ENCODE measurements at regions not wholly inside any gene's neighbourhood (a gene's known extent, or its start where the extent isn't known, plus 50 kb on each side); places are given as distances from the start of the nearest gene placed in this dataset.
"Not testable (repeated sequence)": the region's sequence is repeated elsewhere in the genome, so short reads cannot be mapped to it uniquely, and the experiment has no call there.

DNA sequence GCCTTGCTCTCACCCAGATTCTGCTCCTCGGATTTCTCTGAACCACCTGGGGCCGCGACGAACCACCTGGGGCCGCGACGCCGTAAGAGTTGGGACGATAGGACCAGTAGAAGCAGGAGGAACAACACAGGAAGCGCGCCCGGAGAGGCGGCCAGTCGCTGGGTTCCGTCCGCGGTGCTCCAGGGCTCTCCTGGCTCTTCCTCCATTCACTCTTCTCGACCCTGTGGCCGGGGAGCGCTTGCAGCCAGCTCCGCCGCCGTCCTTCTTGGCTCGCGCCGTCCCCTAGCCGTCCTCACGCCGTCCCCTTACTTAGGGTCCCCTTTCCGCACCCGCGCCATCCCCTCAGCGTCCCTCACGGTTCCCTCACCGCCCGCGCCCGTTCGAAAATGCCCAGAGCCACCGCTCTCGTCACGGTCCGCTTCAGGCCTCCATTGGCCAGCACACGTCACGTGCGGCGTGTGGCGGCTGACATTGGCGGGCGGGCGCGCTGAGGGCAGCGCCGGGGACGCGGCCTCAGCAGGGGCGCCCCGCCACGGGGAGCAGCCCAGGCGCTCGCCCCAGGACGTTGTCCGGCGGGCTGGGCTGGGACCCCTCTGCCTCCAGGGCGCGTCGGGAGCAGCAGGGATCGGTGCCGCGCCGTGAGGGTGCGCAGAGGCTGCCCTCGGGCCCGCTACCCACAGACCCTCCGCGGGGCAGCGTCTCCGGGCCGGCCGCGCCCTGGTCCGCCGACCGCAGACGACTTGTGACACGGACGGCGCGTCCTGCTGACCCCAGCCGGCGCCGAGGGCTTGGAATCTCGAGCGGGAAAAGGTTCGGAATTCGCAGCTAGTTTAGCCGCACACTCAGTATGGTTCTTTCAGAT is 53.7 kb upstream of the PTPDC1 start:
- H3K9me3 ChIP-seq (ENCODE audit: low read length): no peaks in the 10 kb centered on the region
- peak; percentile 81 for DNase-seq
- TF ChIP-seq EZH2phosphoT487 (IDR thresholded peaks at IDR 0.05; ENCODE audit: borderline replicate concordance, low read length) (no peak), EZH2 (IDR thresholded peaks at IDR 0.05; ENCODE audit: low read length, unreplicated experiment) (no peak)
- TF ChIP-seq, protein P1, sequence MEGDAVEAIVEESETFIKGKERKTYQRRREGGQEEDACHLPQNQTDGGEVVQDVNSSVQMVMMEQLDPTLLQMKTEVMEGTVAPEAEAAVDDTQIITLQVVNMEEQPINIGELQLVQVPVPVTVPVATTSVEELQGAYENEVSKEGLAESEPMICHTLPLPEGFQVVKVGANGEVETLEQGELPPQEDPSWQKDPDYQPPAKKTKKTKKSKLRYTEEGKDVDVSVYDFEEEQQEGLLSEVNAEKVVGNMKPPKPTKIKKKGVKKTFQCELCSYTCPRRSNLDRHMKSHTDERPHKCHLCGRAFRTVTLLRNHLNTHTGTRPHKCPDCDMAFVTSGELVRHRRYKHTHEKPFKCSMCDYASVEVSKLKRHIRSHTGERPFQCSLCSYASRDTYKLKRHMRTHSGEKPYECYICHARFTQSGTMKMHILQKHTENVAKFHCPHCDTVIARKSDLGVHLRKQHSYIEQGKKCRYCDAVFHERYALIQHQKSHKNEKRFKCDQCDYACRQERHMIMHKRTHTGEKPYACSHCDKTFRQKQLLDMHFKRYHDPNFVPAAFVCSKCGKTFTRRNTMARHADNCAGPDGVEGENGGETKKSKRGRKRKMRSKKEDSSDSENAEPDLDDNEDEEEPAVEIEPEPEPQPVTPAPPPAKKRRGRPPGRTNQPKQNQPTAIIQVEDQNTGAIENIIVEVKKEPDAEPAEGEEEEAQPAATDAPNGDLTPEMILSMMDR (conservative IDR thresholded peaks at IDR 0.05; ENCODE audit: low read depth, low read length): no peak
- CTCF ChIA-PET: no interaction called here
- POLR2A ChIA-PET (ENCODE audit: unreplicated experiment): no interaction called here
- H2AFZ ChIP-seq (ENCODE audit: low read length): peak overlapping the region; percentile 78
- peaks cover 23% of the 10 kb centered on the region for H3K79me2 ChIP-seq (ENCODE audit: low read length)
- H3K4me2 ChIP-seq (ENCODE audit: low read length): peak overlapping the region; percentile 93
- H3K9ac ChIP-seq (ENCODE audit: low read length): peak overlapping the region; percentile 72
- H3K4me1 ChIP-seq (ENCODE audit: insufficient read depth, low read length): peaks cover 9% of the 10 kb centered on the region; the same call in 1 of the 2 replicates
- no peak overlapping the region for H3K27ac ChIP-seq (ENCODE audit: low read length)
- H4K20me1 ChIP-seq (ENCODE audit: low read length): no peaks in the 10 kb centered on the region
- BruUV-seq (replicated peaks): TSS peak; percentile 94
- no peaks in the 10 kb centered on the region for H3K27me3 ChIP-seq (ENCODE audit: low read length)
- no peaks in the 10 kb centered on the region for H3K36me3 ChIP-seq (ENCODE audit: low read depth, low read length)
- no peaks in the 10 kb centered on the region for H3K9me2 ChIP-seq (replicated peaks; ENCODE audit: low read length)
- H3K4me3 ChIP-seq (ENCODE audit: low read length): peak overlapping the region; percentile 86
- intact Hi-C loops (cut with micrococcal nuclease): no loop called here
- ATAC-seq: peak; percentile 99
- no peaks in the 10 kb centered on the region for H3F3A ChIP-seq (ENCODE audit: low read length, unreplicated experiment)

DNA sequence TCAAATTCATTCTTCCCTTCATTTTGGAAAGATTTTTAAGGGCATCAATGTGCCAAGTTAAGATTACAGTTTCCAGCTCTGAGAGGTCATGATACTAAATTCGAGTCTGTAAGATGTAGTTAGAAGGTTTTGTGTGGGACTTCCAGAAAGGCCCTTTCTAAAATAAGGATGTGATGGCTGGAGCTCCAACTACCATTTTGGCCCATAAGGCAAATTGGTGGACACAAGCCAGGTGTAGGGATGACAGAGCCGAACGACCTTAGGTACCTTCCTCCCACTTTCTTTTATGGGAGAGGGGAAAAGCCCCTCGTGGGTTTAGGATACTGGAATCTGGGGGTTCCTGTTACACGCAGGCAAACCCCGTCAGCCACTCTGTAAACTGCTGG is 54.3 kb upstream of the PTPDC1 start:
- Histone ChIP-seq H3F3A (ENCODE audit: low read length, unreplicated experiment) (no peaks in the 10 kb centered on the region), H2AFZ (ENCODE audit: low read length) (peak overlapping the region; percentile 78), H3K4me1 (ENCODE audit: insufficient read depth, low read length) (peaks cover 9% of the 10 kb centered on the region; the same call in 1 of the 2 replicates), H3K36me3 (ENCODE audit: low read depth, low read length) (no peaks in the 10 kb centered on the region), H3K4me2 (ENCODE audit: low read length) (peak overlapping the region; percentile 93), H3K79me2 (ENCODE audit: low read length) (peaks cover 23% of the 10 kb centered on the region), H4K20me1 (ENCODE audit: low read length) (no peaks in the 10 kb centered on the region), H3K9ac (ENCODE audit: low read length) (peak overlapping the region; percentile 72), H3K4me3 (ENCODE audit: low read length) (peak overlapping the region; percentile 86), H3K9me2 (replicated peaks; ENCODE audit: low read length) (no peaks in the 10 kb centered on the region), H3K9me3 (ENCODE audit: low read length) (no peaks in the 10 kb centered on the region), H3K27ac (ENCODE audit: low read length) (no peak overlapping the region), H3K27me3 (ENCODE audit: low read length) (no peaks in the 10 kb centered on the region)
- POLR2A ChIA-PET (ENCODE audit: unreplicated experiment): no interaction called here
- no TSS peak for BruUV-seq (replicated peaks)
- CTCF ChIA-PET: no interaction called here
- intact Hi-C loops (cut with micrococcal nuclease): no loop called here
- TF ChIP-seq EZH2phosphoT487 (IDR thresholded peaks at IDR 0.05; ENCODE audit: borderline replicate concordance, low read length) (no peak), EZH2 (IDR thresholded peaks at IDR 0.05; ENCODE audit: low read length, unreplicated experiment) (no peak)
- TF ChIP-seq, protein P1 (conservative IDR thresholded peaks at IDR 0.05; ENCODE audit: low read depth, low read length): no peak
- ATAC-seq: no peak
- no peak for DNase-seq

DNA sequence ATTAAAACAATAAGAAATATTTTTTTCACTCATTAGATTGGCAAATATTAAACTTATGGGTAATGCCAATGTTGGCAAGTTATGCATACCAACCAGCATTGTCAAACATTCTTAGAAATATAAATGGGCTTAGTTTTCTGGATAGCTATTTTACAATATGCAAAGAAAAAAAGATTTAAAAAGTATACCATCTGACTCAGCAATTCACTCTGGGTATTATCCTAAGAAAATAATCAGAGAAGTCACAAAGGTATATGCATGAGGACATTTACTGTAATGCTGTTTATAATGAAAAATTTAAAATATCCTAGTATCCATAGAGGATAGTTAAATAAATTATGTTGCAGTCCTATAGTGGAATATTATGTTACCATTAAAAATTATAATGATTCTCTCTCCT is 57.4 kb upstream of the PTPDC1 start:
- intact Hi-C loops (cut with micrococcal nuclease): no loop called here
- H3K4me2 ChIP-seq (ENCODE audit: low read length): no peak overlapping the region
- no TSS peak for BruUV-seq (replicated peaks)
- H2AFZ ChIP-seq (ENCODE audit: low read length): no peak overlapping the region
- H3K9me2 ChIP-seq (replicated peaks; ENCODE audit: low read length): no peaks in the 10 kb centered on the region
- H3K9ac ChIP-seq (ENCODE audit: low read length): no peak overlapping the region
- no peaks in the 10 kb centered on the region for H3F3A ChIP-seq (ENCODE audit: low read length, unreplicated experiment)
- no peaks in the 10 kb centered on the region for H4K20me1 ChIP-seq (ENCODE audit: low read length)
- ATAC-seq: no peak
- no peak overlapping the region for H3K4me3 ChIP-seq (ENCODE audit: low read length)
- no peaks in the 10 kb centered on the region for H3K36me3 ChIP-seq (ENCODE audit: low read depth, low read length)
- peaks cover 9% of the 10 kb centered on the region; the same call in 1 of the 2 replicates for H3K4me1 ChIP-seq (ENCODE audit: insufficient read depth, low read length)
- no peaks in the 10 kb centered on the region for H3K9me3 ChIP-seq (ENCODE audit: low read length)
- TF ChIP-seq EZH2 (IDR thresholded peaks at IDR 0.05; ENCODE audit: low read length, unreplicated experiment) (no peak), EZH2phosphoT487 (IDR thresholded peaks at IDR 0.05; ENCODE audit: borderline replicate concordance, low read length) (no peak)
- CTCF ChIA-PET: no interaction called here
- no peaks in the 10 kb centered on the region for H3K27me3 ChIP-seq (ENCODE audit: low read length)
- POLR2A ChIA-PET (ENCODE audit: unreplicated experiment): no interaction called here
- no peak overlapping the region for H3K27ac ChIP-seq (ENCODE audit: low read length)
- H3K79me2 ChIP-seq (ENCODE audit: low read length): peaks cover 17% of the 10 kb centered on the region
- DNase-seq: no peak

DNA sequence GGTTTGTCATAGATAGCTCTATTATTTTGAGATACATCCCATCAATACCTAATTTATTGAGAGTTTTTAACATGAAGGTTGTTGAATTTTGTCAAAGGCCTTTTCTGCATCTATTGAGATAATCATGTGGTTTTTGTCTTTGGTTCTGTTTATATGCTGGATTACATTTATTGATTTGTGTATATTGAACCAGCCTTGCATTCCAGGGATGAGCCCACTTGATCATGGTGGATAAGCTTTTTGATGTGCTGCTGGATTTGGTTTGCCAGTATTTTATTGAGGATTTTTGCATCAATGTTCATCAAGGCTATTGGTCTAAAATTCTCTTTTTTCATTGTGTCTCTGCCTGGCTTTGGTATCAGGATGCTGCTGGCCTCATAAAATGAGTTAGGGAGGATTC is 61.8 kb upstream of the PTPDC1 start:
- BruUV-seq (replicated peaks); intact Hi-C loops (cut with micrococcal nuclease); H3K27me3 ChIP-seq (ENCODE audit: low read length): not testable (repeated sequence)

DNA sequence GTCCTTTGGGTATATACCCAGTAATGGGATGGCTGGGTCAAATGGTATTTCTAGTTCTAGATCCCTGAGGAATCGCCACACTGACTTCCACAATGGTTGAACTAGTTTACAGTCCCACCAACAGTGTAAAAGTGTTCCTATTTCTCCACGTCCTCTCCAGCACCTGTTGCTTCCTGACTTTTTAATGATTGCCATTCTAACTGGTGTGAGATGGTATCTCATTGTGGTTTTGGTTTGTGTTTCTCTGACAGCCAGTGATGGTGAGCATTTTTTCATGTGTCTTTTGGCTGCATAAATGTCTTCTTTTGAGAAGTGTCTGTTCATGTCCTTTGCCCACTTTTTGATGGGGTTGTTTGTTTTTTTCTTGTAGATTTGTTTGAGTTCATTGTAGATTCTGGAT is 63.4 kb upstream of the PTPDC1 start:
- CTCF ChIA-PET: not testable (repeated sequence)

More for the DNA sequence above, 61.8 kb upstream of the PTPDC1 start:
- ATAC-seq; POLR2A ChIA-PET (ENCODE audit: unreplicated experiment); H3K79me2 ChIP-seq (ENCODE audit: low read length); DNase-seq; H3K36me3 ChIP-seq (ENCODE audit: low read depth, low read length); H2AFZ ChIP-seq (ENCODE audit: low read length); CTCF ChIA-PET; H3K4me2 ChIP-seq (ENCODE audit: low read length); H3K9ac ChIP-seq (ENCODE audit: low read length); H3K4me1 ChIP-seq (ENCODE audit: insufficient read depth, low read length); H3K4me3 ChIP-seq (ENCODE audit: low read length); H3K27ac ChIP-seq (ENCODE audit: low read length); H3K9me3 ChIP-seq (ENCODE audit: low read length); H4K20me1 ChIP-seq (ENCODE audit: low read length); H3F3A ChIP-seq (ENCODE audit: low read length, unreplicated experiment); H3K9me2 ChIP-seq (replicated peaks; ENCODE audit: low read length): not testable (repeated sequence)

More for the DNA sequence above, 63.4 kb upstream of the PTPDC1 start:
- H3K4me2 ChIP-seq (ENCODE audit: low read length); H3K9ac ChIP-seq (ENCODE audit: low read length); H3K4me3 ChIP-seq (ENCODE audit: low read length); H3K27ac ChIP-seq (ENCODE audit: low read length); H3F3A ChIP-seq (ENCODE audit: low read length, unreplicated experiment); H2AFZ ChIP-seq (ENCODE audit: low read length); DNase-seq; H3K36me3 ChIP-seq (ENCODE audit: low read depth, low read length); BruUV-seq (replicated peaks); H3K79me2 ChIP-seq (ENCODE audit: low read length); H3K9me3 ChIP-seq (ENCODE audit: low read length); ATAC-seq; H3K4me1 ChIP-seq (ENCODE audit: insufficient read depth, low read length); H4K20me1 ChIP-seq (ENCODE audit: low read length); POLR2A ChIA-PET (ENCODE audit: unreplicated experiment); intact Hi-C loops (cut with micrococcal nuclease); H3K9me2 ChIP-seq (replicated peaks; ENCODE audit: low read length); H3K27me3 ChIP-seq (ENCODE audit: low read length): not testable (repeated sequence)
